A549 (cell line): ENCODE measurements at regions not wholly inside any gene's neighbourhood (a gene's known extent, or its start where the extent isn't known, plus 50 kb on each side); places are given as distances from the start of the nearest gene placed in this dataset.

ENCODE experiments used
- BHLHE40 ChIP-seq: IDR thresholded peaks from 2 replicates; pipeline ENCODE4 v1.6.1; 2012; ENCODE audit warnings: low read depth, low read length, inconsistent platforms
- CEBPB ChIP-seq, 2 experiments: fragments of >200 bp in 1 of 2; sonication (Bioruptor Twin) in 1 of 2; formaldehyde crosslinking in 1 of 2; IDR thresholded peaks; 2 replicates each; pipeline ENCODE4 v1.6.1; 2012 to 2016
- CTCF ChIP-seq: fragments of >200 bp; sonication (Bioruptor Twin); formaldehyde crosslinking; IDR thresholded peaks from 3 replicates; pipeline ENCODE4 v1.5.1; 2016
- ELK1 ChIP-seq: fragments of 150-350 bp; IDR thresholded peaks from 2 replicates; pipeline ENCODE4 v1.6.1; 2014; ENCODE audit warnings: low read depth, mild to moderate bottlenecking, low read length
- EP300 ChIP-seq, 2 experiments: fragments of >200 bp; sonication (Bioruptor Twin); formaldehyde crosslinking; IDR thresholded peaks; 2 replicates in 1 of 2; 3 replicates in 1 of 2; pipeline ENCODE4 v1.6.1; 2016 to 2017
- JUNB ChIP-seq: fragments of >200 bp; sonication (Bioruptor Twin); formaldehyde crosslinking; IDR thresholded peaks from 2 replicates; pipeline ENCODE4 v1.6.1; 2016
- KDM5A ChIP-seq: fragments of 200-600 bp; sonication (generic); IDR thresholded peaks from 2 replicates; pipeline ENCODE4 v1.6.1; 2016; ENCODE audit warnings: antibody characterized with exemption, mild to moderate bottlenecking
- MAFK ChIP-seq: fragments of 450-650 bp; IDR thresholded peaks from 2 replicates; pipeline ENCODE4 v1.6.1; 2014; ENCODE audit not compliant: partially characterized antibody
- MAZ ChIP-seq: fragments of 150-350 bp; IDR thresholded peaks from 2 replicates; pipeline ENCODE4 v1.6.1; 2014; ENCODE audit warnings: antibody characterized with exemption, low read depth, low read length, borderline replicate concordance
- POLR2A ChIP-seq: IDR thresholded peaks from 2 replicates; pipeline ENCODE4 v1.6.1; 2012; ENCODE audit warnings: mild to moderate bottlenecking, low read length
- RAD21 ChIP-seq, 2 experiments: fragments of >200 bp in 1 of 2; sonication (Bioruptor Twin) in 1 of 2; formaldehyde crosslinking in 1 of 2; IDR thresholded peaks in 1 of 2; conservative IDR thresholded peaks in 1 of 2; 2 replicates in 1 of 2; 3 replicates in 1 of 2; pipeline ENCODE4 v1.6.1; 2012 to 2018; ENCODE audit warnings: inconsistent platforms in 1 of 2
- RFX5 ChIP-seq: fragments of 450-650 bp; IDR thresholded peaks from 2 replicates; pipeline ENCODE4 v1.7.1; 2014; ENCODE audit warnings: antibody characterized with exemption, mild to moderate bottlenecking, moderate library complexity
- SMC3 ChIP-seq: fragments of >200 bp; sonication (Bioruptor Twin); formaldehyde crosslinking; IDR thresholded peaks from 3 replicates; pipeline ENCODE4 v1.6.1; 2018; ENCODE audit warnings: inconsistent platforms
- ZNF302 ChIP-seq: fragments of 250-450 bp; sonication (Bioruptor Pico); IDR thresholded peaks from 2 replicates; pipeline ENCODE4 v1.9.0; 2021; ENCODE audit warnings: inconsistent platforms, mild to moderate bottlenecking, moderate library complexity

- TF ChIP-seq BHLHE40 (no peak), ELK1 (no peak), CTCF (no peak), RFX5 (no peak), SMC3 (no peak), EP300 (IDR thresholded peaks at IDR 0.05) (no peak), POLR2A (no peak), KDM5A (no peak), JUNB (no peak), MAZ (no peak), RAD21 (conservative IDR thresholded peaks at IDR 0.05 in 1 of 2, IDR thresholded peaks at IDR 0.05 in 1 of 2) (no peak), MAFK (no peak), CEBPB (IDR thresholded peaks at IDR 0.05) (no peak), ZNF302 (CRISPR knock-in tag) (no peak)
These were observed 475.6 kb upstream of the VRK2 start for GRCh38 chr2:57570961-57571360.
